ENCODE measurements at regions not wholly inside any gene's neighbourhood (a gene's known extent, or its start where the extent isn't known, plus 50 kb on each side); places are given as distances from the start of the nearest gene placed in this dataset.

DNA sequence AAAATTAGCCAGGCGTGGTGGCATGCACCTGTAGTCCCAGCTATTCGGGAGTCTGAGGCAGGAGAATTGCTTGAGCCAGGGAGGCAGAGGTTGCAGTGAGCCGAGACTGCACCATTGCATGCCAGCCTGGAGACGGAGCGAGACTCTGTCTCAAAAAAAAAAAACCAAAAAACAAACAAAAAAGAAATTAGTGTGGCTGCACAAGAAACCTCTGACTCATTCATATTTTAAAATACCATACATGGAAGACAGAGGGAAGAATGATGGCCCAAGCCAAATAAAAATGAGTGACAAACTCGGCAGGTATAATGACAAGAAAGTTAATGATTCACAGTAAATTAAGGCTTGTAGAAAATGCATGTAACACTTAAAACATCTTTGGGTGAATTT is 875.8 kb downstream of the EPHA4 start:
- TF ChIP-seq TARDBP (IDR thresholded peaks at IDR 0.05) (no peak), LEF1 (IDR thresholded peaks at IDR 0.05; ENCODE audit: borderline replicate concordance) (no peak), SUZ12 (IDR thresholded peaks at IDR 0.05) (no peak), SP1 (IDR thresholded peaks at IDR 0.05) (no peak), ELF4 (IDR thresholded peaks at IDR 0.05) (no peak), FOXM1 (IDR thresholded peaks at IDR 0.05; ENCODE audit: borderline replicate concordance) (no peak), BHLHE40 (IDR thresholded peaks at IDR 0.05; ENCODE audit: borderline replicate concordance) (no peak), ZNF384 (IDR thresholded peaks at IDR 0.05) (no peak), ARNT (IDR thresholded peaks at IDR 0.05) (no peak), FOXK2 (IDR thresholded peaks at IDR 0.05) (no peak), NFRKB (IDR thresholded peaks at IDR 0.05) (no peak), HDGF (IDR thresholded peaks at IDR 0.05; ENCODE audit: borderline replicate concordance) (no peak), CTBP1 (IDR thresholded peaks at IDR 0.05; ENCODE audit: borderline replicate concordance) (no peak), FOXA1 (IDR thresholded peaks at IDR 0.05) (no peak)

Data from HEK293T (cell line).